Sigmoid colon (tissue), 4 donors: ENCODE measurements at regions not wholly inside any gene's neighbourhood (a gene's known extent, or its start where the extent isn't known, plus 50 kb on each side); places are given as distances from the start of the nearest gene placed in this dataset.

ENCODE experiments used
- EP300 ChIP-seq, 4 donors: sonication (generic); formaldehyde crosslinking; IDR thresholded peaks; one replicate each; pipeline ENCODE4 v1.6.1; 2017; ENCODE audit warnings: antibody characterized with exemption in 4 of 4
- POLR2A ChIP-seq, 2 donors: fragments of 450-650 bp; IDR thresholded peaks; one replicate each; pipeline ENCODE4 v1.6.1; 2016; ENCODE audit warnings: antibody characterized with exemption in 2 of 2, mild to moderate bottlenecking in 2 of 2, moderate library complexity in 2 of 2
- POLR2AphosphoS5 ChIP-seq, 4 donors: sonication (generic); formaldehyde crosslinking; IDR thresholded peaks; one replicate each; pipeline ENCODE4 v1.6.1; 2017; ENCODE audit warnings: antibody characterized with exemption in 4 of 4
- TF ChIP-seq, protein P1 (sequence below), 4 experiments: fragments of 450-650 bp in 3 of 4; fragments of 200-600 bp in 1 of 4; IDR thresholded peaks; one replicate each; pipeline ENCODE4 v1.5.1; 2016 to 2019; ENCODE audit warnings: antibody characterized with exemption in 4 of 4, mild to moderate bottlenecking in 3 of 4, moderate library complexity in 2 of 4

GRCh38 chr6:10051283-10051682, 363.6 kb downstream of the TFAP2A start:
- TF ChIP-seq POLR2AphosphoS5 (IDR thresholded peaks at IDR 0.05) (no peak), POLR2A (IDR thresholded peaks at IDR 0.05) (no peak), EP300 (IDR thresholded peaks at IDR 0.05) (no peak)
- TF ChIP-seq, protein P1, sequence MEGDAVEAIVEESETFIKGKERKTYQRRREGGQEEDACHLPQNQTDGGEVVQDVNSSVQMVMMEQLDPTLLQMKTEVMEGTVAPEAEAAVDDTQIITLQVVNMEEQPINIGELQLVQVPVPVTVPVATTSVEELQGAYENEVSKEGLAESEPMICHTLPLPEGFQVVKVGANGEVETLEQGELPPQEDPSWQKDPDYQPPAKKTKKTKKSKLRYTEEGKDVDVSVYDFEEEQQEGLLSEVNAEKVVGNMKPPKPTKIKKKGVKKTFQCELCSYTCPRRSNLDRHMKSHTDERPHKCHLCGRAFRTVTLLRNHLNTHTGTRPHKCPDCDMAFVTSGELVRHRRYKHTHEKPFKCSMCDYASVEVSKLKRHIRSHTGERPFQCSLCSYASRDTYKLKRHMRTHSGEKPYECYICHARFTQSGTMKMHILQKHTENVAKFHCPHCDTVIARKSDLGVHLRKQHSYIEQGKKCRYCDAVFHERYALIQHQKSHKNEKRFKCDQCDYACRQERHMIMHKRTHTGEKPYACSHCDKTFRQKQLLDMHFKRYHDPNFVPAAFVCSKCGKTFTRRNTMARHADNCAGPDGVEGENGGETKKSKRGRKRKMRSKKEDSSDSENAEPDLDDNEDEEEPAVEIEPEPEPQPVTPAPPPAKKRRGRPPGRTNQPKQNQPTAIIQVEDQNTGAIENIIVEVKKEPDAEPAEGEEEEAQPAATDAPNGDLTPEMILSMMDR (IDR thresholded peaks at IDR 0.05): no peak
